Stimulated activated CD8-positive, alpha-beta memory T cell treated with anti-CD3 and anti-CD28 coated beads, Interleukin-7, amount 100 ng/mL, for 1 hour (primary cell): ENCODE measurements at regions not wholly inside any gene's neighbourhood (a gene's known extent, or its start where the extent isn't known, plus 50 kb on each side); places are given as distances from the start of the nearest gene placed in this dataset.

ENCODE experiments used
- DNase-seq, 2 donors: peaks; one replicate each; pipeline ENCODE4 v3.0.0-alpha.2; 2020; ENCODE audit warnings: low read depth in 2 of 2

GRCh38 chr5:138665261-138665660 is 88.0 kb upstream of the CTNNA1 start:
- DNase-seq: no peak

DNA sequence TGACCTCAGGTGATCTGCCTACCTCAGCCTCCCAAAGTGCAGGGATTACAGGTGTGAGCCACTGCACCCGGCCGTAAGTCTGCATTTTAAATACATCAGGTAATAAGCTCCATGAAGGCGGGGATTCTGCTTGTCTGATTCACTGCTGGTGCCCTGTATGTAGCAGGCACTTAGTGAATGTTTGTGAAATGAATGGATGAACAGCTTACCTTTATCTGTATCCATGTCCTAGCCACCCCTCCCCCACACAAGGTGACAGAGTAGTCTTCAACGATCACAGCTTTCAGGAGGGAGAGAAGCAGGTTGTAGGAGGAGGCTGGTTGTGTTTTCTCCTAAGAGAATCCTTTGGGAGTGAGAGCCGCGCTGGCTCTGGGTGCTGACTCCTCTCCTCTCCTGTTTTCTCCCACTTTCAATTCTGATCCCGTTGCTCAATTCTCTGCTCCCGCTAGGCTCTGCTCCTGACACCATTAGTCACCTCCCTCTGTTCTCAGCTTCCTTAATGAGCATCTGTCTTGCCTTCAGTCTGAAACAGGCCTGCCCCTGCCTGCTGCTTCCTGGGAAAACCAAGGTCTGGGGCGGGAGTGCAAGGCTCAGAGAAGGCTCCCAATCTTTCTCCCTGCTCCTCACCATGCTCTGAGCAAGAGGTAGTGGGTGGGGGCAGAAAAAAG is 88.8 kb upstream of the CTNNA1 start:
- no peak for DNase-seq

GRCh38 chr5:138663561-138663960 is 88.4 kb upstream of the HSPA9 start:
- no peak for DNase-seq

DNA sequence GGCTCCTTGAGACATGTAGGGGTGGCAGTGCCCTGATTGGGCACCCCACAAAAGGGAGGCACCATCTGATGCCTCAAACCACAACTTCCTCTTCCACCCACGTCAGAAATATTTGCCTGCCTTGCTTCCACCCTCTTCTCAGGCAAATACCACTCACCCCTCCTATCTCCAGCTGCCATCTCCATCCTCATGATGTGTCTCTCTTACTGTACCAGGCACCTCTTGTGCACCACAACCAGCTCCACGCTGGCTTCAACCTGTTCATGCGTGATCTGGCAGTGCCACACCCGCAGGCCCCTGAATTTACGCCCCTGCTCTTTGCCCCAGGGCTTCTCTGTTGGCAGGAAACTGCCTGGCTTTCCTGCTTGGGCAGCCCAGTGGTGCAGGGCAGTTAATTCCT is 87.8 kb upstream of the HSPA9 start:
- no peak for DNase-seq

DNA sequence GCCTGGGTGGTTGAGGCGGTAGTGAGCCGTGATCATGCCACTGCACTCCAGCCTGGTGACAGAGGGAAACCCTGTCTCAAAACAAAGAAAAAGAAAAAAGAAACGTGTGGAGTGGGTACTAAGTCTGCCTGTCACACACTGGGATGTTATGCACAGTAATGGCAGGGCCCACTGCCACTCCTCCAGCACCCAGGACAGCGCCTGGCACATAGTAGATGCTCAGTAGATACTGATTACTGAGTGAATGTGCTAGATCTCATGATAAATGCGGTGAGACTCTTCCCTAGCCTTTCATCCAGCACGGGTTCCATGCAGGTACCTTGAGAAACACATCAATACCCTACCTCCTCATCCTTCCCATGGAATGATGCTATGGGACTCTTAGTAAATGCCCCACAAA is 87.4 kb upstream of the HSPA9 start:
- no peak for DNase-seq

GRCh38 chr5:138661991-138662434 is 86.8 kb upstream of the HSPA9 start:
- no peak for DNase-seq

DNA sequence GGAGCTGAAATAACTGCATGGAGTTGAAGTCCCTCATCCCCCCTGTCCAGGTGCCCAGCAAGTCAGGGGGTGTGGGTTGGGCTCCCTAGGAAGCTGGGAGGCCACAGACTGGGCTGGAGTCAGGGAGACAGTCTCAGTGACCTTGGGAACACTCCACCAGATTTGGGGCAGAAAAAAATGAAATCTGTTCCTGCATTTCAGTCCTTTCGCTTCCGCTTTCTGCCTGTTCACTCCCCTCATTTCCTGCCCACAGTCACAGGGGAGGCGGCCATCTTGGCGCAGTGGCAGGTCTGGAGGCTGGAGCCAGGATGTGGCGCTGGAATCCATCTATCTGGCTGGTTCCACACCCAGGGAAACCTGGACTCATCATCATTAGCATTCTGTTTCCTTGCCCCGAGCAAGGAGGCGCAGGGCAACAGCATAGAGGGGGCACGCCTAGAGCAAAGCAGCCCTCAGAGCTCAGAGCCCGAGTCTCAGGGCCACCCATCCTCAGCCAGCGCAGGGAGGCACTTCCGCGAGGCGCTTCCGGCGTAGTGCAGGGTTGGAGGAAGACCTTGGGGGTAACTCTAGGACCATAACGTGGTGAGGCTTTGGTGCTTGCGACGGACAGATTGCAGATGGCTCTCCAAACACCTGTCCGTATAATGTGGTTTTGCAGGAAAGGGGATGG is 86.2 kb upstream of the HSPA9 start:
- no peak for DNase-seq

DNA sequence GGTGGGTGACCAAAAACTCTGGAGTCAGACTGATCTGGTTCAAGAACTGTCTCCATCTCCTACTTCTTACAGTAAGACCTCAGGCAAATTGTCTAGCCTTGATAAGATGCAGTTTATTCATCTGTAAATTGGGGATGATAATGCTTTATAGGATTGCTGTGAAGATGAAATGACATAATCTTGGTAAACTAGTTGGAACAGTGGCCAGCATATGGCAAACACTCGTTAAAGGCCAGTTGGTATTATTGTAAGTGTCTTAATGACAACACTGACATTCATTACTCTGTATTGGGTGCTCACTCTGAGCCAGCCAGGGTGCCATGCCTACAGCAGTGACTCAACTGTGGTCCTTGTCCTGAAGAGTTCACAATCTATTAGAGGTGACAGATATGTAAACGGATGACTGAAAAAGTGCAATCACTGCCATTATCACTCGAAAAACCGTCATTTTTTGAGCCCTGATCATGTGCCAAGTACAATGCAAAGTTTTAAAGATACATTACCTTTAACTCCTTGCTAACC is 84.9 kb upstream of the HSPA9 start:
- no peak for DNase-seq

DNA sequence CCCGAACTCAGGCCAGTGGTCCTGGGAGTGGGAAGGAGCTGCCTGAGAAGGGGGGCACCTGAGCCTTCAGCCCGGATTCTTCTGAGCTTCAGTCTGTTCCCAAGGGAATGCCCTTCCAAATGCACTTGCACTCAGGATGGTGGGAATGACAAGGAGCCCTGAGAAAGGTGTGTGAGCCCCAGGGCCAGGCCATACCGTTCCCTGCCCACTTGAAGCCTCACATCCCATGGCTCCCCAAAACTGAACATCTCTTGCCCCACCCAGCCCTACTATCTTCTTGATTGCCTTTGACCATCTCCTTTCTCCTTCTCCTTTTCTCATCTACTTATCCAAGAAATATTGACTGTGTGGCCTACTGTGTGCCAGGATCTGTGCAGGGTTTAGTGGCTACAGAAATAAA is 84.4 kb upstream of the HSPA9 start:
- DNase-seq: no peak

GRCh38 chr5:138659121-138659520 is 83.9 kb upstream of the HSPA9 start:
- DNase-seq: no peak

GRCh38 chr5:138658676-138659075 is 83.5 kb upstream of the HSPA9 start:
- no peak for DNase-seq

GRCh38 chr5:138657360-138657759 is 82.2 kb upstream of the HSPA9 start:
- DNase-seq: no peak

DNA sequence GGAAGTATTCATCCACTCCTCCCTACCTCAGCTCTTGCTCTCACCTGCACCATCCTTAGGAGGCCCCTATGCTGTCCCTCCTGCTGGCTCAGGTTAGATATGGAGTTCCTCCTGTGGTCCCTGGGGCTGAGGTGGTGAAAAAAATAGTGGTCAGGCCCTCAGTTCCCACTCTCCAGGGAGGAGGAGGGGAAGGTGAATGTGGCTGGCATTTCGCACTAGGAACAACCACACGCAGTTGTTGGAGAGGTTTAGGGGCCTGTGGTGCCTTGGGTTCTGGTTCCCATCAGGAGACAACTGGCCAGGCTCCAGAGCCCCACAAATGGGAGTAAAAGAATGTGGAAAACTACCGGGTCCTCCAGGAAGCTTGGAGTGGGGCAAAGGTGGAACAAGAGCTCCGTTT is 81.7 kb upstream of the HSPA9 start:
- DNase-seq: no peak

GRCh38 chr5:138655530-138656190 is 80.5 kb upstream of the HSPA9 start:
- DNase-seq: no peak

DNA sequence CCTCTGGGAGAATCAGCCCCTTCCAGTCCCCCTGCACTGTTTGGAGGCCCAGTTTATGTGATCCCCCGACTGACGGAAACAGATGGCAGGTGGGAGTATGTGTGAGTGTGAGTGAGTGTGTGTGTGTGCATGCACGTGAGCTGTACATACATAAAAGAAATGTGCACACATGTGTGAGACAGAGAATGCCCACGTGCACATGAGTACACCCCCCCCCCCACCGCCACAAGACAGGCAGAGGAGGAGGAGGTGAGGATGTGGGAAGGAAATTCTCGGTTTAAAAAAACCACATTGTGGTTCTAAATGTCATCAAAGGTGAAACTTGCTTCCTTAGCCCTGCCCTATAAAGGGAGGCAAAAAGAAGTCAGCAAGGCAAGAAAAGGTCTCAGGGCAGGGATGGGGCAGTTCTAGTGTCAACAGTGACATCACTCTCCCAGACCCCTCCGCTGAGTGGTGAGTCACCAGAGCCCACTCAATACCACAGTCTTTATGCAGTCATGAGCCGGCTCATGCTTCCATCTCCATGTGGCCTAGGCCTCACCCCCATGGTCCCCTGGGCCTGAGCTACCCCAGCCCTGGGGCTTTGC is 79.2 kb upstream of the HSPA9 start:
- peak; percentile 7 to 29 for DNase-seq

DNA sequence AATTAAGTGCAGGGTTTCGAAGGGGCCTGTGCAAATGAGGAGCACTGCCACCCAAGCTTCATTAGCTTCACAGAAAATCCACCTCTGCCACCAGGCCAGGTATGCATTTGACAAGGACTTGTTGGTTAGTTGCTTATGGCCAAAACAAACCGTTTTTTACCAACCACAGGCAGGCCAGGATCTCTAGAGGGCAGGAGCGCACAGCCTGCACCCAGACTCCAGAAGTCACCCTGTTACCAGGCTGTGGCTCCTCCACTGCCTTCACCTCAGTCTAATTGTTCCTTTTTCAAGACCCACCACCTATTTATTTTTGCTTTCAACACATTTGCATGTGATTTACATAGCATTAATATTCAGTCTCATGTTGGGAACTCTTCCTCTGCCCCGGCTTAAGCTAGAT is 78.3 kb upstream of the HSPA9 start:
- no peak for DNase-seq

GRCh38 chr5:138651767-138652117 is 76.5 kb upstream of the HSPA9 start:
- no peak for DNase-seq

DNA sequence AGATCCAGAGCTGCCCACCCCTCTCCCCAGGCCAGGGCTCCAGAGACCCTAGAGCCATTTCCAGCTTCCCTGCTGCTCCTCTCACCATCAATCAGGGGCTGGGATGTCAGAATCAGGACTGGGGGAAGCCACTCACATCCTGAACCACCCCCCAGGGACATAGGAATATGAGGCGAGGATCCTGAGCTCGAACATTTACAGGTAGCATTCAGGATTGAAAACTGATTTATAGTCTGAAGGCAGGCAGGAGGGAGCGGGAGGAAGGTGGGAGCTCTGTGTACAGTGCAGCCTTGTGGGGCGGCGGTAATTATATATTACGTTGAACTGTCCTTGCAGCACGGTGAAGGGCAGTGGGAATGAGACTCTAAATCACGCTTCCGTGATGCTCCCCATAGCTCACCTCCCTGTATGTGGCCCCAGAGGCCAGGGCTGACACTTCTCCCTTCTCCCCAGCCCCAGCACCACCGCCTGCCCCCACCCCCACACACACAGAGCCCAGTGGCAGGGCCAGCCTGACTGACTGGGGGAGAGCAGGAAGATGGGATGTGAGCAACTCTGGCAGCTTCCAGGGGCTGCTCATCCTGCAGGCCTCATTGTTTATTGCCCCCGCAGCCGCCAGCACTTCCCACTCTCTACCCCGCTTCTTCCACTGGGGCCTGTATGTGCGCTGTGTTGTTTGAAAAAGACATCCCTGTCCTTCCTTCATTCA is 76.0 kb upstream of the HSPA9 start:
- DNase-seq: no peak

DNA sequence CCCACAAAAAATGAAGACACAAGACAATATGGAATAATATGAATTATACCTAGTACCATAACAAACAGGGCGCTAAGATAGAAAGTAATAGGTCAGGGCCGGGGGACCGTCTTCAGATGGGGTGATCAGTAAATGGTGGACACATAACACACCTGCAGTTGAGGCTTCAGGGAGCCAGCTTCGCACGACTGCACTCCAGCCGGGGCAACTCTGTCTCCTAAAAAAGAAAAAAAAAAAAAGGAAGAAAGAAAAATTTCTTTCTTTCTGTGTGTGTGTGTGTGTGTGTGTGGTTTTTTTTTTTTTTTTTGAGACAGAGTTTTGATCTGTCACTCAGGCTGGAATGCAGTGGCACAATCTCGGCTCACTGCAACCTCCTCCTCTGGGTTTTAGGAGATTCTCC is 75.0 kb upstream of the HSPA9 start:
- DNase-seq: no peak

- DNase-seq: no peak
Measured at GRCh38 chr5:138649775-138650174, 74.6 kb upstream of the HSPA9 start.

DNA sequence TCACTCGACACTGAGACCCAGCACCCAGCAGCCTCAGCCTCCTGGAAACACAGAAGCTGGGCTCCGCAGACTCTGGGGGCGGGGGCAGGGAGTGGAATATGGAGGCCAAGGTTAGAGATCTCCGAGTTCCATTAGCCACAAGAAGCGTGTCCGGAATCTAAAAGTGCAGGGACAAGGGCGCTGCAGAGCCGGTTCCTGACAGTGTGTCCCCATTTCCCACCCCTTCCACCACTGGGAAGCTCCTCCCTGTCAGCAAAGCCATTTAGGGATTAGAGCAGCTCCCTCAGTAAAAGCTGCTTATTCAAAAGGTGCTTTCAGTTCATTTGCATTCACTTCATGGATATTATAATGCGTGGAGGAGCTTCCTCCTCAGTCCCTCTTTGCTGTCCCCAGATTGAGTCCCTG is 74.1 kb upstream of the HSPA9 start:
- DNase-seq: no peak

GRCh38 chr5:138648841-138649240 is 73.6 kb upstream of the HSPA9 start:
- no peak for DNase-seq
